ENCODE measurements at regions not wholly inside any gene's neighbourhood (a gene's known extent, or its start where the extent isn't known, plus 50 kb on each side); places are given as distances from the start of the nearest gene placed in this dataset.
"Not testable (repeated sequence)": the region's sequence is repeated elsewhere in the genome, so short reads cannot be mapped to it uniquely, and the experiment has no call there.

DNA sequence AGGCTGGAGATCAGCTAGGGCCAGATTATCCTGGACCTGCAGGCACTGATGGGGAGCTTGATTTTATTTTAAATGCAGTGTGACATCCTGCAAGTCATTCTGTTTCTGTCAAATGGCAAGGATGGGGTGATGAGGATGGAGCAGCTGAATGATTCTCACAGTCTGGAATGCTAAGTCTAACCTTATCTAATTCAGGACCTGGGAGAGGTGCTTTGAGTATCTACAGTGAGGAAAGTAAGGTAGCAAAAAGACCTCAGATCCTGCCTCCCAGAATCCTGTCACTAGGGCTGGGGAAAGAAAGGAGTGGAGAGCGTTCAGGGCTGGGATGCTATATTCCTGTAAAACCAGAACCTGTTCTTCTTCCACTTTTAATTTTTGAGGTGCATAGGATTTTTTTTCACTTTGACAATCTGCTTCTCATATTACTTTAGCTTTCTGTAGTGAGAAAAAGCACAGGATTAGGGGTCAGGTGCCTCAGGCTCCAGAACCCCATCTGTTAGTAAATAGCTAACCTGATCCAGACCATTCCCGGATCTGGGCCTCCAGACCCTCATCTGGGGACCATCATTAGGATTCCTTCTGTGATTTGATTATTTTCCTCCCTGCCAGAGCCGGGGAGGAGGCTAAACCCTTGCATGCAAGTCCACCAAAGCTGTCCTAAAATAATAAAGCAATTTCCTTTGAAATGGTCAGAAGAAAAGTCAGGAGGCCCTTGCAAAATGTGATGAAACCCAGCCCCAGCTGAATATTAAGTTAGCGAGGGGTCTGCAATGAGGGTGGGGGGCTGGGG, 54.7 kb downstream of the ASCL1 start:
- H3K9me3 ChIP-seq = no peaks in the 10 kb centered on the region

GRCh38 chr12:103012884-103013283, 55.4 kb downstream of the ASCL1 start:
- Histone ChIP-seq H3K4me2 (no peak overlapping the region), H3K4me1 (no peaks in the 10 kb centered on the region), H3K27me3 (no peaks in the 10 kb centered on the region), H3K36me3 (no peaks in the 10 kb centered on the region), H3K27ac (no peak overlapping the region), H3K9me3 (no peaks in the 10 kb centered on the region), H3K9ac (no peak overlapping the region), H3K4me3 (no peak overlapping the region), H4K20me1 (no peaks in the 10 kb centered on the region)
- TF ChIP-seq Cebpa-rat (IDR thresholded peaks at IDR 0.05) = no peak

More for the DNA sequence above, 54.7 kb downstream of the ASCL1 start:
- no peak overlapping the region for H3K9ac ChIP-seq
- H3K4me2 ChIP-seq = no peak overlapping the region
- H3K27ac ChIP-seq = no peak overlapping the region
- H3K4me1 ChIP-seq = no peaks in the 10 kb centered on the region
- H3K36me3 ChIP-seq = no peaks in the 10 kb centered on the region
- H3K27me3 ChIP-seq = no peaks in the 10 kb centered on the region
- TF ChIP-seq Cebpa-rat (IDR thresholded peaks at IDR 0.05) = no peak
- no peaks in the 10 kb centered on the region for H4K20me1 ChIP-seq
- H3K4me3 ChIP-seq = no peak overlapping the region

- H3K4me1 ChIP-seq = no peaks in the 10 kb centered on the region
- H3K4me2 ChIP-seq = no peak overlapping the region
- TF ChIP-seq Cebpa-rat (IDR thresholded peaks at IDR 0.05) = no peak
- H3K27ac ChIP-seq = no peak overlapping the region
- no peaks in the 10 kb centered on the region for H3K27me3 ChIP-seq
- H4K20me1 ChIP-seq = no peaks in the 10 kb centered on the region
- no peaks in the 10 kb centered on the region for H3K36me3 ChIP-seq
- no peaks in the 10 kb centered on the region for H3K9me3 ChIP-seq
- no peak overlapping the region for H3K4me3 ChIP-seq
- no peak overlapping the region for H3K9ac ChIP-seq
Observed at GRCh38 chr12:103013741-103014300, 56.3 kb downstream of the ASCL1 start.

GRCh38 chr12:103016381-103016780, 58.9 kb downstream of the ASCL1 start:
- no peak for TF ChIP-seq Cebpa-rat (IDR thresholded peaks at IDR 0.05)
- Histone ChIP-seq H3K36me3 (no peaks in the 10 kb centered on the region), H3K4me1 (no peaks in the 10 kb centered on the region), H3K27ac (no peak overlapping the region), H3K9me3 (no peaks in the 10 kb centered on the region), H3K4me3 (no peak overlapping the region), H4K20me1 (no peaks in the 10 kb centered on the region), H3K4me2 (no peak overlapping the region), H3K27me3 (no peaks in the 10 kb centered on the region), H3K9ac (no peak overlapping the region)

- H3K9me3 ChIP-seq = no peaks in the 10 kb centered on the region
- H3K27me3 ChIP-seq = no peaks in the 10 kb centered on the region
- no peak overlapping the region for H3K4me2 ChIP-seq
- no peaks in the 10 kb centered on the region for H3K36me3 ChIP-seq
- TF ChIP-seq Cebpa-rat (IDR thresholded peaks at IDR 0.05) = no peak
- no peak overlapping the region for H3K27ac ChIP-seq
- H4K20me1 ChIP-seq = no peaks in the 10 kb centered on the region
- H3K4me1 ChIP-seq = no peaks in the 10 kb centered on the region
- H3K4me3 ChIP-seq = no peak overlapping the region
- H3K9ac ChIP-seq = no peak overlapping the region
Observed at GRCh38 chr12:103020839-103021238, 63.4 kb downstream of the ASCL1 start.

- Histone ChIP-seq H3K27ac (no peak overlapping the region), H3K4me2 (no peak overlapping the region), H3K9ac (no peak overlapping the region), H3K4me1 (no peaks in the 10 kb centered on the region), H4K20me1 (no peaks in the 10 kb centered on the region), H3K4me3 (no peak overlapping the region), H3K36me3 (no peaks in the 10 kb centered on the region), H3K9me3 (no peaks in the 10 kb centered on the region), H3K27me3 (no peaks in the 10 kb centered on the region)
- no peak for TF ChIP-seq Cebpa-rat (IDR thresholded peaks at IDR 0.05)
Observed at GRCh38 chr12:103021538-103022218, 64.2 kb downstream of the ASCL1 start.

DNA sequence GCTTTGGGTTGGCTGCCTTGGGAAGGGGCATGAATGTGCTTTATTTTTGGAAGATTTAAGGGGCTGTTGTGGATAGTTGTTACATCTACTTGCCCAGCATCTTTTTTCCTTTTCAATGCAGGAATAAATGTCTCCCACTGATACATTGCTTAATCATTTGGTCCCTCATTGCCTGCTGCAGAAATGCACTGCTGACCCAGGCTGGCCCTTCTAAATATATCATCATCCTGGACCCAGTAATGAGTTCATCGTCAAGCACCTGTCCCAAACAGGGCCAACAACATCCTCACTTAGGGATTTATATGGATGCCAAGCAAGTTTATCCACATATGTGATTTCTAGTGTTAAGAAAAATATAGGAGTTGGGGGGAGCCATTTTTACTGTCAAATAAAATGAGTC, 67.2 kb downstream of the ASCL1 start:
- TF ChIP-seq Cebpa-rat (IDR thresholded peaks at IDR 0.05) = no peak
- H3K9me3 ChIP-seq = no peaks in the 10 kb centered on the region
- no peaks in the 10 kb centered on the region for H4K20me1 ChIP-seq
- H3K4me2 ChIP-seq = no peak overlapping the region
- H3K4me1 ChIP-seq = no peaks in the 10 kb centered on the region
- H3K4me3 ChIP-seq = no peak overlapping the region
- no peaks in the 10 kb centered on the region for H3K36me3 ChIP-seq
- H3K9ac ChIP-seq = no peak overlapping the region
- H3K27ac ChIP-seq = no peak overlapping the region
- H3K27me3 ChIP-seq = no peaks in the 10 kb centered on the region

- not testable (repeated sequence) for H3K36me3 ChIP-seq, H3K27ac ChIP-seq, H4K20me1 ChIP-seq, H3K27me3 ChIP-seq, H3K9me3 ChIP-seq, H3K4me2 ChIP-seq, H3K4me1 ChIP-seq, H3K4me3 ChIP-seq, H3K9ac ChIP-seq
Observed at GRCh38 chr12:103026643-103027042, 69.2 kb downstream of the ASCL1 start.

DNA sequence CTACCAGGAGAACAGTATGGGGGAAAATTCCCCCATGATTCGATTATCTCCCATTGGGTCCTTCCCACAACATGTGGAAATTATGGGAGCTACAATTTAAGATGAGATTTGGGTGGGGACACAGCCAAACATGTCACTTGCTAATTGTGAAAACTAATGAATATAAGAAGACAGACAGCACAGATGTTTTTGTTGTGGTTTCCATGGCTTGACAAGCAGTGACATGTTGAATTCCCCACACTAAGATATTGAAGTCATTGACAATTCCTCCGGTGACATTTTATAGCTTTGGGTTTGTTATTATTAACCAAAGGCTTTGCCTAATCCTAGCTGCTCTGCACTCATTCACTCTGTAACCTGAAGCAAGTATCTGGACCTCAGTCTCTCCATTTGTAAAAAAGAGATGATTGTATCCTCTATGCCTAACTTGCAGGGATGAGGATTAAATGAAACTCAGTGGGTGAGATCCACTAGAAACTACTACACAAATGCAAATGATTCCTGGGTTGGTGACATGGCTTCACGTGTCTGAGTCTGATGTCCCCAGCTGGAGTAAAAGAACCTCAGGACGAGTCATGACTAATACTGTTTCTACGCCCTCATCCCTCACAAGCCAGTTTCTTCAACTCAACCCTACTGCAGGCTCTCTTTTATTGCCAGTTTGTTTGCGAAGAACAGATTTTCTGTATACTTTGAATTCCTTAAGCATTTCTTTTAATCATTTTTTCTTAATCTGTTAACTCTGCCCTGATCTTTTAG, 71.6 kb downstream of the ASCL1 start:
- no peaks in the 10 kb centered on the region for H3K4me1 ChIP-seq
- no peak for TF ChIP-seq Cebpa-rat (IDR thresholded peaks at IDR 0.05)

More for the DNA sequence above, 71.6 kb downstream of the ASCL1 start:
- Histone ChIP-seq H3K36me3 (no peaks in the 10 kb centered on the region), H4K20me1 (no peaks in the 10 kb centered on the region), H3K9me3 (no peaks in the 10 kb centered on the region), H3K27me3 (no peaks in the 10 kb centered on the region), H3K9ac (no peak overlapping the region), H3K4me3 (no peak overlapping the region), H3K27ac (no peak overlapping the region), H3K4me2 (no peak overlapping the region)

All from BLaER1 (cell line).